ENCODE measurements at regions not wholly inside any gene's neighbourhood (a gene's known extent, or its start where the extent isn't known, plus 50 kb on each side); places are given as distances from the start of the nearest gene placed in this dataset.
"Not testable (repeated sequence)": the region's sequence is repeated elsewhere in the genome, so short reads cannot be mapped to it uniquely, and the experiment has no call there.

DNA sequence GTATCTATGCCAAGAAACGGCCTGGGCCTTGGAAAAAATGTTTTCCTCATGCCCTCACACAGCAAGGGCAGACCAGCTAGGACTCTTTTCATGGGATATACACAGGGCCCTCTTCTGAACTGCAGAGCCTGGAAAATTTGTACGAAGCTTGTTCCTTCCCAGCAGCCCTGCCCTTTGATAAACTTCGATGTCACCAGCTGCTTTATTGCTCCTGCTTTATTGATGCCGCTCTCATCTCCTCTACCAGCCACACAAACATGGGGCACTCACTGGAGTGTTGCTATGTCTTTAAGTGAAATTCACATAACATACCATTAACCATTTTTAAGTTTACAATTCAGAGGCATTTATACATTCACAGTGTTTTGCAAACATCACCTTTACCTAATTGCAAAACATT is 197.9 kb downstream of the KTN1 start:
- Histone ChIP-seq H3K36me3 (replicated peaks) (no peaks in the 10 kb centered on the region), H3K4me1 (no peaks in the 10 kb centered on the region), H3K9me3 (no peaks in the 10 kb centered on the region), H3K4me3 (no peak overlapping the region), H3K27me3 (ENCODE audit: low read depth) (no peaks in the 10 kb centered on the region)
- in situ Hi-C loops (cut with MboI; ENCODE audit: low sequenced_read_pairs): no loop called here
- no peak for DNase-seq (ENCODE audit: low spot score in 2 of 2)

DNA sequence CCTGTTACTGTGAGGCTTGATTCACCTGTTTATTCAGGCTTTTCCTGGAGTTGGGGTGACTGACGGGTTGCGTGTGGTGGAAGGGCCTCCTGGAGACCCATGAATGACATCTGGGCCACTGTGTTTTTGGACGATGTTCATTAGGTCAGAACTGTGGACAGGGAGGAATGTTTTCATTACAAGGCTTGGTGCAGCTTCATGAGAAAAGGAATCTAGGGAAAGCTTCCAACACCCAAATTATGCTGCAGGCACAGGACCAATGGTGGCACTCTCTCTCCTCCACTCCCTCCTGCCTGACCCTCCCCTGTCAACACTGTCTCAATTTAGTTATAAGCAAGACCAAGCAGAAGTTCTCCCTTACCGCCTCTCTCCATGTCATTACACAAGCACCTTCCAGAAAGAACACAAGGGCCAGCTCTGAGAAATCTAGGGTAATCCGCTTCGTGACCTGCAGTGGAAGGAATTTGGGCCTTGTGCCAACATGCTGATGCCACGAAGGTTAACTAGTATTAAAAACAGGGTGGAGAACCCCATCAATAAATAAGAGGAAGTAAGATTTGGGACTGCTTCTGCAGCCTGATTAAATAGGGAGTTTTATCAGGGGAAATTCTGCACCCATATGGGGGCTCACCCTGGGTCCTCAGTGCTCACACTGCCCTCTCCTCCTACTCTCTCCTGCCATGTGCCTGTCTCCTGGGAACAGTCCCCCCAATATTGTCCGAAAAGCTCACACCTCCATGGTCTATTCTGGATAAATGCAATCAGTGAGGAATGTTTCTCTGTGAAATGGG is 200.3 kb downstream of the KTN1 start:
- in situ Hi-C loops (cut with MboI; ENCODE audit: low sequenced_read_pairs): no loop called here
- Histone ChIP-seq H3K4me3 (no peak overlapping the region), H3K9me3 (no peaks in the 10 kb centered on the region), H3K4me1 (no peaks in the 10 kb centered on the region), H3K27me3 (ENCODE audit: low read depth) (no peaks in the 10 kb centered on the region), H3K36me3 (replicated peaks) (no peaks in the 10 kb centered on the region)
- no peak for DNase-seq (ENCODE audit: low spot score in 2 of 2)

DNA sequence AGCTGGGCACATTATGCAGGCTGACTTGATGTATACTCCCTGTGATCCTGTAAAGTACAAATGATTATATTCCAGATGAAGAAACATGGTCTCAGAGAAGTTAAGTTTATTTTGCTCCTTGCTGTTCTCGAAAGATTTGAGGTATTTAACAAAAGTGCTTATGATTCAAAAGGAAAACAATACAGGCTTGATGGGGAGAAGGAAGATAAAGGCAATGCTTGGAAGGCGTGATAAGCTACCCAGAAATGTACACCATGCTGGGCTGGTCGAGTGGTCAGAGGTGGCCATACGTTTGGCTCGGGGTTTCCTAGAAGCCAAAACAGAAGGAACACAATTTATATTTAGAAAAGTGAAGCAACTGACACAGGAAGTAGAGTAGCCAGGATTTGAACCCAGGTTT is 201.0 kb downstream of the KTN1 start:
- Histone ChIP-seq H3K4me1 (no peaks in the 10 kb centered on the region), H3K4me3 (no peak overlapping the region), H3K9me3 (no peaks in the 10 kb centered on the region), H3K27me3 (ENCODE audit: low read depth) (no peaks in the 10 kb centered on the region), H3K36me3 (replicated peaks) (no peaks in the 10 kb centered on the region)
- no peak for DNase-seq (ENCODE audit: low spot score in 2 of 2)
- in situ Hi-C loops (cut with MboI; ENCODE audit: low sequenced_read_pairs): no loop called here

DNA sequence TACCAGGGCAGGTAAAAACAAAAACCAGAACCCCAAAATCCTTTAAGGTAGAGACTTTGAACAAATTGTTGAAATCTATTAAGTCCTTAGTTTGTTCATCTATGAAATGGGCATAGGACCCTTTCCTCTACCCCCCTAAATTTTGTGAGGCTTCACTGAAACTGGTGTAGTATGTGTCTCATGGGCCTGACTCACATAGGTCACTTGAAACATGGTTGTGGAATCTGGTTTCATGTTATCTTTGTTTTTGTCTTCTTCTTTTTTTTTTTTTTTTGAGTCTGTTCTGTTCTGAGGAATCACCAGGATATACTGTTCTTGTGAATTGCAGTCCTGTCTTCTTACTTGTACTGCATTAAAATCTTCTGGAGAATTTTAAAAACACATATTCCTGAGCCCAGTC is 202.2 kb downstream of the KTN1 start:
- Histone ChIP-seq H3K9me3 (no peaks in the 10 kb centered on the region), H3K4me1 (no peaks in the 10 kb centered on the region), H3K27me3 (ENCODE audit: low read depth) (no peaks in the 10 kb centered on the region), H3K4me3 (no peak overlapping the region), H3K36me3 (replicated peaks) (no peaks in the 10 kb centered on the region)
- in situ Hi-C loops (cut with MboI; ENCODE audit: low sequenced_read_pairs): no loop called here
- no peak for DNase-seq (ENCODE audit: low spot score in 2 of 2)

DNA sequence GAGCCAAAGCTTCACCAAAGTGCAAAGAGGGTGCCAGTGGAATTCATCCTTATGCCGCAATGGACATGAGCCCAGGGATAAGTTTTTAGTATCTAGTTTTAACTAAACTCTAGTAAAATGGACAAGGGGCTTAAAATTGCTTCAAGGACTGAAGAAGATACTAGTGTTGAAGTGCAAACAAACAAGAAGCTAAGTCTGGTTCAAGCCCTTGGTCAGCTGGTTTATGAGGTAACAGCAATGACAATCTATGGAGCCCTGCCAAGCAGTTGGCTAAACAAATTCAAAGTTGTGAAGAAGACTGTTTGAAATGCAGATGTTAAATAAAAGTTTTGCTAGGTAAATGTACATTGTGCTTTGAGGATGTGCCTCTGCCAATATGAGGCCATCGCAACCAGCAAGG is 209.4 kb downstream of the KTN1 start:
- Histone ChIP-seq H3K4me1 (no peaks in the 10 kb centered on the region), H3K27me3 (ENCODE audit: low read depth) (no peaks in the 10 kb centered on the region), H3K9me3 (no peaks in the 10 kb centered on the region), H3K36me3 (replicated peaks) (no peaks in the 10 kb centered on the region), H3K4me3 (no peak overlapping the region)
- in situ Hi-C loops (cut with MboI; ENCODE audit: low sequenced_read_pairs): no loop called here
- DNase-seq (ENCODE audit: low spot score in 2 of 2): no peak

DNA sequence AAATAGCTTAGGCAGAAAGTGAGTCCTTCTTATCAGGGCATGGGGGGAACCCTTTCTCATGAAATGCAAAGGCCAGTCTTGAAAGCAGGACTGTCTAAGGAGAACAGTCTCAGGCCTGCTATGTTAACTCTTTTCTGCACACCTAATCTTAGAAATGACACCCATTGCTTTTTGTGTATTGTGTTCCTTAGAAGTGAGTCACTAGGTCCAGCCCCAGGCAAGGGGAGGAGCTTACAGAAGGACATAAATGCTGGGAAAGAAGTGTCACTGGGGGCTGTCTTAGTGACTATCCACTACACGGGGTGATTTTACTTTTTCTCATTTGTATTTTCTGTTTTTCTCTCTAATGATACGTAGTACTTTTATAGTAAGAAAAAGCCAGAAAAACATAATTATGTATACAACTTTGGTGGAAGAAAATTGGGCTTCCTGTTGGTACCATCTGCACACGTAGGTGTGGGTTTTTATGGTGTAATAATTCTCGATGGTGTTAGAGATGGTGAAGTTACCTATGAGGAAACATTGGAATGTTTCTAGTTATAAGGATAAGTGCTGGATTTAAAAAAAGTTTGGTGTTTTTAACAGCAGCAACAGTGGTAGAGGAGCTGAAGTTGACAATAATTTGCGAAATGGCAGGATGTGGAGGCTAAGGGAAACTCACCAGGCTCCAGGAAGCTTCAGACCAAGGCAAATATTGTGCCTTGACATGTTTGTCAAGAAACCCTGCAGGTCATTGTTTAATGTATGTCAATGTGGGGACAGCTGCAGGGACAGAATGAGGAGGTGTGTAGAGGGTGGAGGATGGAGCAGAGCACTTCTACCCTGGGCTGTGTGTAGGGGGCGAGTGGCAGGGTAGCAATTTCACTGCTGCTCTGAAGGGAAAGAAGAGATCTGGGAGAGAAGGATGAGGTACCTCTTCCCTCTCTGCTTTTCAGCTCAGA is 214.9 kb downstream of the KTN1 start:
- Histone ChIP-seq H3K4me3 (no peak overlapping the region), H3K27me3 (ENCODE audit: low read depth) (no peaks in the 10 kb centered on the region), H3K4me1 (peaks cover 27% of the 10 kb centered on the region), H3K36me3 (replicated peaks) (no peaks in the 10 kb centered on the region), H3K9me3 (no peaks in the 10 kb centered on the region)
- in situ Hi-C loops (cut with MboI; ENCODE audit: low sequenced_read_pairs): no loop called here
- peak in 1 of 2 experiments; percentile 61 for DNase-seq (ENCODE audit: low spot score in 2 of 2)

DNA sequence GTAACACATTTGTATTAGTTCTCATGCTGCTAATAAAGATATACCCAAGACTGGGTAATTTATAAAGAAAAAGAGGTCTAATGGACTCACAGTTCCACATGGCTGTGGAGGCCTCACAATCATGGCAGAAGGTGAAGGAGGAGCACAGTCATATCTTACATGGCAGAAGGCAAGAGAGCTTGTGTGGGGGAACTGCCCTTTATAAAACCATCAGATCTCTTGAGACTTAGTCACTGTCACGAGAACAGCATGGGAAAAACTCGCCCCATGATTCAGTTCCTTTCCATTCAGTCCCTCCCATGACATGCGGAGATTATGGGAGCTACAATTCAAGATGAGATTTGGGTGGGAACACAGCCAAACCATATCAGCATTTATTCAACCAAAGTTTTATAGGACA is 216.5 kb downstream of the KTN1 start:
- DNase-seq (ENCODE audit: low spot score in 2 of 2); H3K9me3 ChIP-seq; H3K36me3 ChIP-seq (replicated peaks); H3K4me3 ChIP-seq; in situ Hi-C loops (cut with MboI; ENCODE audit: low sequenced_read_pairs); H3K27me3 ChIP-seq (ENCODE audit: low read depth): not testable (repeated sequence)
- peaks cover 38% of the 10 kb centered on the region for H3K4me1 ChIP-seq

DNA sequence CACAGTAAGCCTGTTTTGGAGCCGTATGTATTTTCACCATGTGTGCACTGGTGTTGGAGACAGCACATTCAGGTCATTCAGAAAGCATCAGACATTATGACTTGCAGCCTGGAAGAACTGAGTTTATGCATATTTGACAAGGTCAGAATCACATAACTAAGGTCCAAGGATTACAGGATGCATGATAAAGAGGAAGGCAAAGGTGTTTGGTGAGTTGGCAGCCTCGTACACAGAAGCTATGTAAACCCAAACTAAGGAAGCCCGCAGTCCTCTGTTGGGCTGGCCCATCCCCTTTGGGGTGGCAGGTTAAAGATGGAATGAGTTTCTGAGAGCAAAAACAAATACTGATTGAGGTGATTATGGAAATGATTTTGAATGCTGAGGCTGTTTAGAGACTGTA is 218.4 kb downstream of the KTN1 start:
- in situ Hi-C loops (cut with MboI; ENCODE audit: low sequenced_read_pairs): no loop called here
- no peaks in the 10 kb centered on the region for H3K27me3 ChIP-seq (ENCODE audit: low read depth)
- H3K9me3 ChIP-seq: no peaks in the 10 kb centered on the region; the same call in 1 of the 2 replicates
- no peak overlapping the region for H3K4me3 ChIP-seq
- no peaks in the 10 kb centered on the region for H3K36me3 ChIP-seq (replicated peaks)
- H3K4me1 ChIP-seq: peaks cover 38% of the 10 kb centered on the region
- peak; percentile 37 to 47 for DNase-seq (ENCODE audit: low spot score in 2 of 2)

DNA sequence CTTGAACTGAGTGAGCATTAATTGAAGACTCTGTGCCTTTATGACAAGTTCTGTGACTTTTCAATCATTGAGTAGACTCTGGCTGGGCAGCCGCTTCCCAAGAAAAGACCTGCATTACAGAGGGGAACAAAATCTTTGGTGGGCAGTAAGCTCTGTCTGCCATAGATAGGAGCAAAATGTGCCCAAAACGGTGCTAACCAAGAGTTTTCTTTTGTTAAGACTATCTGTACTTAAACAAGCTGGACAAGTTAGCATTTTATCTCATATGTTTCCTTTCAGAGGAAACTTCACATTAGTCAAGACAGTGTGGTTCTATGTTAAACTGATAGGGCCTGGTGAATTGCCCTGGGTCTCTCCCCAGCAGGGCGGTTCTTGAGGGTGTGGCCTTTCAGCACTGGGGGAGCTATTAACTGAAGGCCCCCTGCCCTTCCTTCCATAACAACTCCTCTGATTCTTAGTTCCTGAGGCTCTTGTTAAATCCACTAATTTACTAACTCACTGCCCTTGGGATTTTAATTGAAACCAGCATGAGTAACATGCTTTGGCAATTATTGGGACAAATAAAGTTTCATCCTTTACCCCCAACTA is 219.6 kb downstream of the KTN1 start:
- H3K36me3 ChIP-seq (replicated peaks): no peaks in the 10 kb centered on the region
- peaks cover 42% of the 10 kb centered on the region for H3K4me1 ChIP-seq
- no peaks in the 10 kb centered on the region for H3K27me3 ChIP-seq (ENCODE audit: low read depth)
- H3K4me3 ChIP-seq: no peak overlapping the region
- peak; percentile 26 to 58 for DNase-seq (ENCODE audit: low spot score in 2 of 2)
- H3K9me3 ChIP-seq: no peaks in the 10 kb centered on the region; the same call in 1 of the 2 replicates
- in situ Hi-C loops (cut with MboI; ENCODE audit: low sequenced_read_pairs): no loop called here

DNA sequence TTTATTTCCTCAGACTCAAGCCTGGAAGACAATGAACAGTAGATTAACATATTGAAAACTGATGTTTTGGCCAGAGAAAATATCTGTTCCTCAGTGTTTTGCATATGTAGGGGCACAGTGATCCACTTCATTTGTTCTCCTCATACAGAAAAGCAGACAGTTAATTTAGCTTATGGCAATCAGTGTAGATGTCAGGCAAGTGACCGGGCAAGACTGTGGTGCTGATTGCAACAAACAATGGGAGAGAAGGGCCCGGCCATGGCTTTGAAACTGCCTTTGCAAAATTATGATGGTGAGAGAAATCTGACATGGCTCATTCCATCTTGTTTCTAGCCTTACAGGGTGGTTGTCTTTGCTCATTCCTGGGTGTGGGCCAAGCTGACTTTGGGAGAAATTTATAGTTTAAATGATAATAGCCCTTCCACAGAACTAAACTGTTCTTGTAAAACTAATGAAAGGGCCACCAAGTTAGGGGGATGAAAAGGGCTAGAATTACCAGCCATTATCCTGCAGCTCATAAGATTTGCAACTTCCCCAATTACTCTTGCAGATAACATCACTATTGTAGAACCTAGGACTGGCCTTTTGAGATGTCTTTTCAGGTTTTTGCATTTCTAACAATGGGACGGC is 220.3 kb downstream of the KTN1 start:
- peaks cover 42% of the 10 kb centered on the region for H3K4me1 ChIP-seq
- DNase-seq (ENCODE audit: low spot score in 2 of 2): peak; percentile 86 to 97
- no peak overlapping the region for H3K4me3 ChIP-seq
- in situ Hi-C loops (cut with MboI; ENCODE audit: low sequenced_read_pairs): no loop called here
- H3K27me3 ChIP-seq (ENCODE audit: low read depth): no peaks in the 10 kb centered on the region
- no peaks in the 10 kb centered on the region for H3K36me3 ChIP-seq (replicated peaks)
- H3K9me3 ChIP-seq: no peaks in the 10 kb centered on the region; the same call in 1 of the 2 replicates

DNA sequence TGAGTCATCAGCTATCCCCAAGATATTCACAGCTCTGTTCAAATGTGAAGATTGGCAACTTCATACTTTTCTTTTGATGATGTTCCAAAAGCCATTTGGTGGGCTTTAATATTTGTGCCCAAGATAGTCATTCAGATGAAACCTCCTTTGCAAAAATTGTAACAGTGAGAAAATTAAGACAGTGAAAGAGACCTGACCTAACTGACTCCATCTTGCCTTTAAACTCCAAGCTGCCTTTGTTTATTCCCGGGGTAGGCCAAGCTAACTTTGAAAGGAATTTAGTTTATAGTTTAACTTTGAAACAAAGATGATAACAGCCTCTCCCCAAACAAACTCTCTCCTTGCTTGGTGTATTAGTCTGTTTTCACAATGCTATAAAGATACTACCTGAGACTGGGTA is 221.1 kb downstream of the KTN1 start:
- Histone ChIP-seq H3K36me3 (replicated peaks) (no peaks in the 10 kb centered on the region), H3K4me1 (peaks cover 42% of the 10 kb centered on the region), H3K9me3 (no peaks in the 10 kb centered on the region; the same call in 1 of the 2 replicates), H3K4me3 (no peak overlapping the region), H3K27me3 (ENCODE audit: low read depth) (no peaks in the 10 kb centered on the region)
- no peak for DNase-seq (ENCODE audit: low spot score in 2 of 2)
- in situ Hi-C loops (cut with MboI; ENCODE audit: low sequenced_read_pairs): no loop called here

DNA sequence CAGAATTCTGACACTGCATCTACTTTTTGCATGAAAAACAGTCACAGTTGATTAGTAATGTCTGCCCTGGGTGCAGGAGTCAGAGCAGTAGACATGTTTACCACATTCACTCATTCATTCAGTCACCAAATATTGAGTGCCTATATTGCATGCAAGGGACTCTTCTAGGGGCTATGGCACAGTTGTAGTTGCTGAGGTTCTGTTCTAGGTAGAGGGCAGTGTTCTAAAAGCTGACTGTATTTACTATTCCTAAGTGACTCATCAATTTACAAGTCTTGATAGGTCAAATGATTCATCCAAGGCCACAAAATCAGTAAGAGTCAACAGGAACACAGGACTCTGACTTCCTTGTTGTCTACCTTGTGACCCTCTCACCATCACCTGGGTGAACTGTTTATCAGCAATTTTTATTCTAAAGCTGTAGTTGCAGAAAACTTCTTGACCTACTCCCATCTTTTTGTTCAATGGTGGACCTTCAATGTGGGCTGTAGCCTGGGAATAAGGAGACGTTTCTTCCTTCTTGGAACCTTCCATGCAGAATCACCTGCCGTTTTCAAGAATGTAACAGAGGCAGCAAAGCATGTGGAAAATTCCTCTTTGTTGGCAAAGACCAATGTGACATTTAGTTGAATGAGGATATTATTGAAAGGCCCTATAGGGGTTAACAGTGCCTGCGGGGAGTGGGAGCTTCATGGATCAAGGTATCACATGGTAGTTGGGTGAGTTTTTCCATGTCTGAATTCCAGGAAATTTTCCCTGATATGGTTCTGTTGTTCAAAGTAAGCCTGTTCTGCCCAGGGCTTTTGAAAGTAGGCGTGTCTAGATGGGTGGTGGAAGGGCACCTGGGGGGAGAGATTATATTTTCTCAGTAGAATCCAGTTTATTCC is 223.2 kb downstream of the KTN1 start:
- H3K27me3 ChIP-seq (ENCODE audit: low read depth): no peaks in the 10 kb centered on the region
- H3K4me3 ChIP-seq: no peak overlapping the region
- DNase-seq (ENCODE audit: low spot score in 2 of 2): no peak
- no peaks in the 10 kb centered on the region for H3K36me3 ChIP-seq (replicated peaks)
- in situ Hi-C loops (cut with MboI; ENCODE audit: low sequenced_read_pairs): no loop called here
- peaks cover 2% of the 10 kb centered on the region for H3K9me3 ChIP-seq
- H3K4me1 ChIP-seq: peaks cover 31% of the 10 kb centered on the region
